HG02759 (cell line): ENCODE measurements at regions not wholly inside any gene's neighbourhood (a gene's known extent, or its start where the extent isn't known, plus 50 kb on each side); places are given as distances from the start of the nearest gene placed in this dataset.
"Not testable (repeated sequence)": the region's sequence is repeated elsewhere in the genome, so short reads cannot be mapped to it uniquely, and the experiment has no call there.

Source experiments
- ATAC-seq: cut with Tn5 transposase; IDR thresholded peaks from one replicate; pipeline ENCODE4 v1.9.1; 2021; ENCODE audit warnings: mild to moderate bottlenecking, moderate library complexity; ENCODE audit not compliant: unreplicated experiment

DNA sequence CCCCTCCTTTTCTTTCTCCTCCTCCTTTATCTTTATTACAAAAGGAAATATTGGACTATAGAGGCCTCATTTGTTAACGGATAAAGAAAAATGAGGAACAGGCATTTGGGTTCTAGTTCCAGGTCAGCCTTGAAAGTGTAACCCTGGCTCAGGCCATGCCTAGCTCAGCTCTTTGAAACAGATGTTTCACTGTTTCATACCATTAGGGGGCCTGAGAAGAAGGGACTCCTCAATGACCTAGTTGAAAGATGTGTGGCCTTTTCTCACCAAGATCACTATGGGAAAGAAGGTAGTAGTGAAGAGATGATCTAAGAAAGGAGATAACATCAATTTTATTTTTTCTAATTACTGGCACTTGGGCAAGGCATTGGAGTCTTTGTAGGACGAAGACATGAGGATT, 952.7 kb downstream of the SLC4A3 start:
- no peak for ATAC-seq

DNA sequence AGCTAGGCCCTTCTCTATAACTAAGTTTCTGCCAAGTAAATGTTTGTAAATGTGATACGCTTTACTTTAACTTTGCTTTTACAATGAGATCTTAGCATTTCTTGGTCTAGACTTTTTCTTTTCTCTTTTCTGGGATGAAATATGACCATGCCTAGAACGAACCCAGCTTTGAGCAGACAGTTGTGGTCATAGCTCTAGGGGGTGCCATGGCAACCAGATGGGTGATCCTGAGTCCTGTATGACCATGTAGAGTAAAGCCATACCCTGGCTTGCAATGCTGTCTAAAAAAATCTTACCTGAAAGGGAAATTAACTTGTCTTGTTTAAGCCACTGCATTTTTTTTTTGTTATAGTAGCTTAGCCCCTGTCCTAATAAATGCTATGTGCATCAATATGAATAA, 956.3 kb downstream of the SLC4A3 start:
- no peak for ATAC-seq

DNA sequence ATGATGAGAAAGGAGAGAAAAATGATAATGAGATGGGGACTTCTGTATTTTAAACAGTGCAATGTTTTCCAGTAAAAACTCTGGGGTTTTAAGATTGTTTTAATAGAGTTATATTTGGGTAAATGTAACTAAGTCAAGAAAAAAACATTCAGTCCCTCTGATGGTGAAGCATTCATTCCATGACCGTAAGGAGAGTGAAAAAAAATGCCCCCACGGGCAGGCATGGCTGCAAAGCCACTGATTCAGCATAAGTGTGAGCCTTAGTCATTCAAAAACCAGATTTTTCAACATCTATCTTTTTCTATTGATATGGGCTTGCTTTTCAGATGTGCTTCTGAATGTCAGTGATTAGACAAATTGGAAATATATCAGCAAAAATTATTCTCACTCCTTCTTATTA, 957.8 kb downstream of the SLC4A3 start:
- no peak for ATAC-seq

DNA sequence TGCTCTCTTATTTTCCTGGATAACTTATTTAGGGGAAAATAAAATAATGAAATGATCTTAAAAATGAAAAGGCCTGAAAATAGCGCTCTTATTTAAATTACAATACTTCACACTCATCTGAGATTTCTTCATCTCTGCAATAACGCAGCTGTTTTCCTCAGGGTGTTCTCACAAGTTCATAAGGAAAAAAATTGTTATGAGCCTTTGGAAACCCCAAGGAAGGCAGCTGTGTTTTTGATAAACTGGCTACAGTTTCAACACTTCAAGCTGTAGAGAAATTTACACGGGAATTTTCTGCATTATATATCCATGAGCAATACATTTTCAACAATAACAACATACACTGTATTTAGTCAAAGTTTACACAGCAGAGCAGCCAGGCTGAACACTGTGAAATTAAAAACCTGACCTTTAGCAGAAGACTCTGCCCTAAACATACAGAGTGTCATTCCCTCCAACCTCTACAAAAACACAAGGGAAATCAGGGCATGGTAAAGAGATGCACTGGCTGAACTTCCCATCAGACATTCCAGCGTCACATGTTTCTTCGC, 959.6 kb downstream of the SLC4A3 start:
- ATAC-seq = no peak

DNA sequence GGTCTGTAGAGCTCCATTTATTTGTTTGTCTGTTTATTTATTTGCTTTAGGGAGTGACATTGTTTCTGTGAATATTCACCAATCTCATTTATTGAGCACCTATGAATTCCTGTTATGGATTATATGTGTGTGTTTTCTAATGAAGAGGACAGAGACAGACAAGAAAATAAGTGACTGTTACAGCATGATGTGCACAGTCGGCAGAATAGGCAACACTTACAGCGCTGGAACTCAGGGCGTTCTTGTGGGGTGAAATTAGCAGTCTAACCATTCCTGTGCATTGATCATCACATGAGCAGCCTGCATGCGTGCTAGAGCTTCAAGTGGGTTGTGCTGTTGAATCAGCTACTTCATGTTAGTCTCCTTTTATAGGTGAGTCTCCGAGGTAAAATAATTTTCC, 960.7 kb downstream of the SLC4A3 start:
- no peak for ATAC-seq

DNA sequence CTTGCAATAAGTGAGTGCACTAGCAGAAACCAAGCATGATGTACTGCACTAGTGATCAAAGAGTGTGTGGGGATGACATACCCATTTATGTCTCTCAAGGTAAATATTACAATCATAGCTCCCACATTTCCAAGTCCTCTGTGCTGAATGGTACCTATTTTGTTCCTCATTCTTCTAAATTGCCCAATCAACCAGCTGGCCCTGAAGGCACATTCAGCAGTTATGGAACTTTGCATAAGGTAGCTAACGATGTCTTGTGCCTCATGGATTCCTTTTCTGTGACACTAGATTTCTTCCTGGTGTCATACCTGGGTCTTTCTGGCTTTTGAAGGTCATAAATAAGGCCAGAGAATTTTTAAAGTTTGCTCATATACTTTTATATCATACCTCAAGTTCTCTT, 963.0 kb downstream of the SLC4A3 start:
- ATAC-seq = no peak

DNA sequence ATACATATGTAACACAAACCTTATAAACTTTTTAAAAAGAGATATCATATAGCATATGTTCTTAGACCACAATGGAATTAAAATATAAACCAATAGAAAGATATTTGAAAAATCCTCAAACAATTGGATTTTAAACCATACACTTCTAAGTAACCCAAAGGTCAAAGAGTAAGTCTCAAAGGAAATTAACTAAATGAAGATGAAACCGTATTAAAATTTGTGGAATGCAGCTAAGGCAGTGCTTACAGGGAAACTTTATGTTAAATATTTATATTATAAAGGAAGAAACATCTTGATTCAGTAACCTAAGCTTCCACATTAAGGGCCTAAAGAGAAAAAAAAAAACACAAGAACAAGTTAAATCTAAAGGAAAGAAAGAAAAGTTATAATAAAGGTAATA, 966.1 kb downstream of the SLC4A3 start:
- ATAC-seq = no peak

DNA sequence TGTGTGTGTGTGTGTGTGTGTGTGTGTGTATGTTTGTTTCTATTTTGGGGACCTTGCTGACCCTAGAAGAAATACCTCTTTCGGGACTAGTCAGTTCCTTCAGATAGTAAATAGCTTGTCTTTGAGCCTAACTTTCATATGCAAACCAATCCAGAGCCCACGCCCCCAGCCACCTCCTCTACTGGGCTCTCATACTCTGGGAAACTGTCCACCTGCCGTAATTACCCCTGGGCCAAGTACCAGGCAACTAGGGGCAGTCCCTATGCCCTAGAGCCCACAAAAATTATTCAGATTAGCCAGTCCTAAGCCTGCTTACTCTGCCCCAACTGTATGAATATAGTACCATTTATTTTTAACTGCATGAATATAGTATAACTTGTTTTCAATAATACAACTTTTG, 970.4 kb downstream of the EPHA4 start:
- no peak for ATAC-seq

DNA sequence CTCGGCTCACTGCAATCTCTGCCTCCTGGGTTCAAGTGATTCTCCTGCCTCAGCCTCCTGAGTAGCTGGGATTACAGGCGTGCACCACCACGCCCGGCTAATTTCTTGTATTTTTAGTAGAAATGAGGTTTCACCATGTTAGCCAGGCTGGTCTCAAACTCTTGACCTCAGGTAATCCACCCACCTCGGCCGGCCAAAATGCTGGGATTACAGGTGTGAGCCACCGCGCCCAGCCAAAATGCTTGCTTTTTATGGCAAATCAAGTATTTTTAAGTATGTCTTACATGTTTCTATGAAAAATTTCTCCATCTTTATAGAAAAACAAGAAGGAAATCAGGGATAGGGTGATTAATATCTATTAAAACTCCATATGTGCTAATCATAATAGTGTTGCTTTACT, 959.1 kb downstream of the EPHA4 start:
- not testable (repeated sequence) for ATAC-seq

DNA sequence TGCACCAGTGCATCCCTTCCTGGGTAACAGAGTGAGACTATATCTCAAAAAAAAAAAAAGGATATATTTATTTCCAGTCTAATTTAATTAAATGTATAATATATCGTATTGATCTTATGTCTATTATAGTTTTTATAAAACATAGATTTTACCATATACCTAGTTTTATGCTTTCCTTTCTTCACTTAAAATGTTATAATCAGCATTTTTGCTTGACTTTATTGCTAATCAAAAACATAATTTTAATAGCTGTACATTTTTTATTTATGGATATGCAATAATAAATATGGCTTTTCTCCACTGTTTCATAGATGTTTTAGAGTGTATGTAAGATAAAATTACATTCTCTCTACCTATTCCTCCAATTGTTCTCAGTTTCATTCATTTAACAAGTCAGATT, 958.0 kb downstream of the EPHA4 start:
- ATAC-seq = no peak

DNA sequence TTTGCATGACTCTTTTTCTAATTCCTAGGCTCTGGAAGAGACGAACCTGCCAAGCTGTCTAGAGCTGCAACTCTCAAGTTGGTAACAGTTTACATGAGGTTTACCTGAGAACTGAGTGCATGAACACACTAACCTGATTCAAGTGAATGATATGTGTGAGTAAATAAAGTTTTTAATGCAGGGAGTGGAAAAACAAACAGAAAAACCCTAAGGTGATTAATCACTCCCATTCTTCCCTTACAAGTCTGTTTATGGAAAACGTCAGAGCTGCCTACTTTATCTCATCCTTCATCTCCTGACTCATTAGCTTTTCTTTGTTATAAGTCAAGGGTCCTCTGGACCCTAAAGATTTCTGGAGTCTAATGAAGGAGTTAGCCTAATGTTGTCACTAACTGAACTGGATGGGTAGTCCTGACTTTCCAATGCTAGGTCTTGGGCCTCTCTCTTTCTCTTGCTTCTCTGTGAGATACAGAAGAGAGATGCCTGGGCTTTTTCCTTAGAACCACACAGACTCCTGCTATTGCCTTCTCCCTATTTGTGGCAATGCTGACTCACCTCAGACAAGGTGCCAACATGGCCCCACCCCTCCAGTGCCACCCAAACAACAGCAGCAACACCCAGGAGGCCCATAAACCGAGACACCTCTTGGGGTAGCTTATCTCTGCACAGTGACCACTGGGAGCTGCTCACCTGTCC, 952.4 kb downstream of the EPHA4 start:
- ATAC-seq = no peak

DNA sequence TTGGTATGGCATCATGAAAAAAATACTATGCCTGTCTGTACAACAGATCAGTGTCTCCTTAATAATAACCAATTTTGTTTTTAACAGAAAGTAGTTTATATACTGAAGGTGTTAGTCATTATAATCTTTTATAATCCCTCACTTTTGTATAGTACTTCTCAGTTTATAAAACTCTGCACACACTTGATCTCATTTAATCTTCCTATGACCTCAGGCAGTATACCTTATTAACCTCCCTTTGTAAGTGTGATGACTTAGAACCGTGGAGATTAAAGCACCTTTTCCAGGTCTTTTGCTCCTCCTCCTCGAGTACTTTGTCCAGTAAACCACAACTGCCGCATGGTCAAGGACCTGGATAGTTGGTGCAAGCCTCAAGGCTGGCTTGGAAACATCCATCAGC, 945.5 kb downstream of the EPHA4 start:
- ATAC-seq = no peak

DNA sequence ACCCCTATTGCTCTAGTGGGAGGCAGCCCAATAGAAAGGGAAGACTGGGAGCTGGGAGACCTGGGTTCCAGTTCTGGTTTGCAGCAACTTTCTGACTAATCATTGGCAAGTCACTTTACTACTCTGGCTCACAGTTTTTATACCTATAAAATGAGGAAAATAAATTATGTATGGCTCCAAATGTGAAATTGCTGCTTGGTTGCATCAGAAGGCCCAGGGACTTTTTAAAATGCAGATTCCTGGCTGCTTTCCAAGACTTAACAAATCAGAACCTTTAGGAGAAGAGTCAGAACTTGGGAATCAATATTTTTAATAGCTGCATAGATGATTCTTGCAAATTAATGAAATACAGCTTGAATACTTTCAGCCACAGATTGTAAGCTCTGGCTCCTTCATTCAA, 943.9 kb downstream of the EPHA4 start:
- ATAC-seq = no peak

DNA sequence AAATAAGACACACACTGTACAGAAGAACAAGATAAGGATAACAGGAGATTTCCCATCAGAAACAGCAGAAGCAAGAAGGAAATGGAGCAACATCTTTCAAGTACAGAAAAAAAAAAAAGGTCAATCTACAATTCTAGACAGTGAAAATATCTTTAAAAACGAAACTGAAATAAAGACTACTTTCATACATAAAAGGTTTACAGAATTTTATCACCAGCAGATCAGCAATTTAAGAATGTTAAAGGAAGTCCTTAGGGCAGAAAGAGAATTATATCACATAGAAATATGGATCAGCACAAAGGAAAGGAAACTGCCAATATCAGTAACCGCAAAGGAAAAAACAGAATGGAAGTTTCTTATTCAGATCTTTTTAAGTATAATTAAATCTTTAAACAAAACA, 931.0 kb downstream of the EPHA4 start:
- ATAC-seq = no peak

DNA sequence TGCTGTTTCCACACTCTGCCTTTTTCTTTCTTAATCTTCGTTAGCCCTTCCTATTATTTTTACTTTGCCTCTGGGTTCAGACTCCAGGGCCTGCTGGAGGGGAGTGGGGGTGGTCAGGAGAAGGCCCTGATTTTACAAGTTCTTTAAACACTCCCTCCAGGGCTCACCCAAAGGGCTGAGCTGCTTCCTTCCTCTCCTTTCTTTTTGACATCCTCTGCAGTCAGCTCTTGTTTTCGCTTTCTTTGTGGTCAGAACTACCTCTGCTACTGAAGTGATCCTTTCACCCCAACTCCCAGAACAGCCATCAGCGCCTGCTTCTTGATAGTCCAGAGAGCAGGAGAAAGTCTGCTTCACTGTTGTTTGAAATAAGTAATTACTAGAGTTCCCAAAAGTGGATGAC, 925.7 kb downstream of the EPHA4 start:
- ATAC-seq = no peak

DNA sequence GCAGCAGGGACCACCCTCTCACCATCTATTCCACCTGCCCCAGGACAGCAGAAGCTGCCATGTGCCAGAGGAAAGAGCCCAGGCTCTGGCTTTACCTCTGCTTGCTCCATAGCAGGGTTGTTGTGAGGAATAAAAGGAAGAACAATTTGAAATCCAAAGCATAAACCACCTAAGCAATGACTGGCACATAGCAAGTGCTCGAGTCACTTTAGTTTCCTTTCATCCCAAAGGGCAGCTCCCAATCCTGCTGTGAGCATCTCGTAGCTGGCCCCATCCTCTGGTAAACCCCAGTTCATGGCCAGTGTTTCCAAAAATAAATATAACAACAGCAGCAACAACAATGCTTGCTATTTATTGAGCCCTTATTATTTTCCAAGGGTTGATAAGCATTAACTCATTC, 923.5 kb downstream of the EPHA4 start:
- no peak for ATAC-seq

DNA sequence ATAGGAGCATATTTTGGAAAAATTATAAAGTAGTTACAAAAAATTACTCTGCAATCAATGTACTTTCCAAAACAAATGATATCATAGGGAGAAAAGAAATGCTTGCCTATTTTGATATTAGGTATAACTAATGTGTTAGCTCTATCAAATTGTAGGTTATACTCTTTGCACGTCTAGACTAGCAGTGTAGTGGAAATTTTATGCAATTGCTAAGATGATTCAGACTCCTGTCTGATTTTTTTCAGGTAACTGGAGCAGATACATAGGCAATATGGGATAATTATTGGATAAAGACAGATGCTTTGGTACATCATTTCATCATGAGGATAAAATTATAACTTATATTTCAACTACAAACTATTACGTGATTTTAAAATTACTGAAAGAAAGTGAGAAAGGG, 918.3 kb downstream of the EPHA4 start:
- no peak for ATAC-seq

DNA sequence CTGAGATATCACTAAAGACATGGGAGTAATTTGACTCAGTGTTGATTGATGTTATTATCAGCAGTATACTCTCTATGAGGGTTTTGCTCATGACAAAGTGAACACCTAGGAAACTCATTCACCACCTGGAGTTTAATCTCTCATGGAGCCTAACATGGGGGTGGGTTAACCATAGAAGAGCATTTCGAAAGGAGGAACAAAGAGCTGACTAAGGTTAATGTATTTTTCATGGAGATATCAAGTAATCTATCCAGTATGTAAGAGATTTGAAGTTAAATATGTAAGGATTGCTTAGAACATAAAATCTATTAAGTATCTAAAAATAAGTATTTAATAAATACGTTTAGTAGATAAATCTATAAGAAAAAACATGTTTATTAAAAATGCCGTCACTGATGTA, 917.8 kb downstream of the EPHA4 start:
- ATAC-seq = no peak

DNA sequence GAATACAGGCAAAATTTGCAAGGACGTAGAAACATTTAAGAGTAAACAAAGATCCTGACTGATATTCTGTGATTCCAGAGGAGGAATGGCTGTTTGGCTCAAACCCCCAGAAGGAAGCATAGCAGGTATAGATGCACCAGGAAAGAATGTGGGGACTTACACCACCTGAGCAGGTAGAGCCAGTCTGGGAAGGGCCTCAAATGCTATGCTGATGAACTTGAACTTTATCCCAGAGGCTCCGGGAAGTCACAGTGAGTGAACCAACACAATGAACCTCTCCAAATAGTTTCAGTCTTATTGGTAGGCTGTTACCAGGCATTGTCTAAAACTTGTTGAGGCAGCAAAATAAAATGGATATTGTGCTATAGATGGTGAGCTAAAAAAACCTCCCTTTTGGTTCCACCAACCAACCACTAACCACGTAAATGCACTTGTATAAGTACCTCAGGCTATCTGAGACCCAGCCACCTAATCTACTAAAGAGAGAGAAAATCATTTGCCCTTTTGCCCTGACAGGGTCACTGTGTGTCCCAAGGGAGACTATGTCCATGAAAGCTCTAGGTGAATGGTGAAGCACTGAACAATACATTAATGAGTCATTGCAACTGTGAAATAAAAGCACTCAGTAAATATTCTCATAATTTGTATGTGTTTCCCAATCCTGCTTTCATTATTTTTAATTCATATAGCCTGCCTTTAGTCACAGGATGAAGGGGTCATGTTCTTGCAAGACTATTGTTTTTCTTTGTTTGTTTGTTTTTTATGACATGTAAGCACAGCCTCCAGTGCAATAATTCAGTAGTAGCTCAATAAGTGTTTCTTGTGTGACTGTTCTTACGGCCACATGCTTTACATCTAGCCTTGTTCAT, 911.6 kb downstream of the EPHA4 start:
- no peak for ATAC-seq

DNA sequence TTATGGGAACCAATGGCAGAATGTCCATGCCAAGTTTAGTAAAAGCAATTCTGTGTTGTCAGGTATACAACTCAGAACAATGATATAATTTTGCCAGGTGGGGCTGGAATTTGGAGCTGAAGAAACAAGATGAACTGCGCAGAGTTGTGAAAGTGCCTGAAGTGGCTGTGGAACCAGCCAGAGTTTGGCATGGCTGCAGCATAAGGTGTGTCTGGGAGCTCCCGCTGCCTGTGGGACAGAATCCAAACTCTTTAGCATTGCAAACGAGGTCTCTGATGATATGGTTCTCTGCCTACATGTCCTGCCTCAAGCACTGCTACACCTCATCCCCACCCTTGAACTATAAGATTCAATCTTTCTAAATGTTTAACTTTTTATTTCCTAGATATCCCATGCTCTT, 909.7 kb downstream of the EPHA4 start:
- no peak for ATAC-seq

DNA sequence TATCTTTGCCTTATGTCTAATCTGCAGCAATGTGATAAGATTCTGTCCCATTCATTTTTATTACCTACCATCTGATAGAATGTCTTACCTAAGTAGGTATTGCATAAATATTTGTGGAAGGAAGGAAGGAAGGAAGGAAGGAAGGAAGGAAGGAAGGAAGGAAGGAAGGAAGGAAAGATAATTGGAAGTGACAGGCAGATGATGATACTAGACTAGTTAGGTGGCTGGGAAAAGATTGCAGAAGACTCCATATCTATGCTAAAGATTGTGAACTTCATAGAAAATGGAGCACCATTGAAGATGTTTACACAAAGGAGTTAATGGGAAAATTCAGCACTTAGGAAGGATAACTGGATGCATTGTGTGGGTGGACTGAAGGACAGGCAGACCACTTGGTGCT, 909.0 kb downstream of the EPHA4 start:
- ATAC-seq = no peak
